ENCODE measurements at regions not wholly inside any gene's neighbourhood (a gene's known extent, or its start where the extent isn't known, plus 50 kb on each side); places are given as distances from the start of the nearest gene placed in this dataset.

- no peak for TF ChIP-seq TAF1 (IDR thresholded peaks at IDR 0.05; ENCODE audit: low read depth)
- TF ChIP-seq CEBPB (IDR thresholded peaks at IDR 0.05) = no peak
- TF ChIP-seq MAX (IDR thresholded peaks at IDR 0.05) = no peak
These were observed 535.2 kb upstream of the FAT1 start for GRCh38 chr4:187258651-187259401.

All from Ishikawa (cell line).